K562 (cell line): ENCODE measurements at regions not wholly inside any gene's neighbourhood (a gene's known extent, or its start where the extent isn't known, plus 50 kb on each side); places are given as distances from the start of the nearest gene placed in this dataset.

Experiments used
- ATAC-seq: fragments of 200-7000 bp; cut with Tn5 transposase; 3 replicates; pipeline ENCODE4 v1.9.1; 2020; ENCODE audit warnings: moderate library complexity
- BruUV-seq: library from RNA; stranded (reverse); fragments of 400-500 nt; replicated peaks from 2 replicates; lab custom pipeline; 2021; lab: Mats Ljungman, UMichigan
- CTCF ChIA-PET: fragments of 300-600 bp; formaldehyde crosslinking; extraction: SDS; loops from one replicate; lab custom pipeline; 2021; ENCODE audit warnings: low intra/inter-chr PET ratio; lab: Yijun Ruan, JAX
- POLR2A ChIA-PET: fragments of 300-600, 350-650 bp; sonication (Branson Sonifier 250); formaldehyde crosslinking; extraction: SDS; loops from one replicate; lab custom pipeline; 2021; ENCODE audit warnings: antibody characterized with exemption, inconsistent platforms; lab: Yijun Ruan, JAX
- DNase-seq, 4 experiments: peaks; one replicate each; pipeline versions ENCODE4 v3.0.0 to v3.0.0-alpha.2; 2011 to 2018; ENCODE audit warnings: low spot score in 3 of 4, mixed read lengths in 3 of 4; ENCODE audit errors: extremely low read depth in 1 of 4
- FAIRE-seq: peaks from 2 replicates; lab custom pipeline; 2011; peaks lifted over from hg19 to GRCh38; lab: Jason Lieb, UNC
- H2AFZ ChIP-seq: 2 replicates; pipeline ENCODE4 v1.6.0; 2011; ENCODE audit warnings: low read depth, low read length, control low read depth, inconsistent platforms
- H3K27ac ChIP-seq: fragments of 200-600 bp; 3 replicates; pipeline ENCODE4 v1.8.0; 2011; ENCODE audit warnings: low read depth, mild to moderate bottlenecking, control low read depth, inconsistent platforms, low read length, moderate library complexity, mixed read lengths; ENCODE audit errors: extremely low read depth
- H3K27me3 ChIP-seq, 2 experiments: fragments of 300-600 bp in 1 of 2; 2 replicates in 1 of 2; 3 replicates in 1 of 2; pipeline versions ENCODE4 v1.6.0 to v1.8.0; 2011; ENCODE audit warnings: inconsistent platforms in 2 of 2, low read length in 2 of 2, mild to moderate bottlenecking in 1 of 2, mixed read lengths in 1 of 2, moderate library complexity in 1 of 2; ENCODE audit not compliant: control insufficient read depth in 2 of 2, insufficient read depth in 2 of 2
- H3K36me3 ChIP-seq: fragments of 300-600 bp; 3 replicates; pipeline ENCODE4 v1.8.0; 2011; ENCODE audit warnings: mild to moderate bottlenecking, low read length, inconsistent platforms; ENCODE audit not compliant: control insufficient read depth, insufficient read depth
- H3K4me1 ChIP-seq, 2 experiments: fragments of 200-600 bp in 1 of 2; replicated peaks in 1 of 2; 2 replicates in 1 of 2; 3 replicates in 1 of 2; pipeline versions ENCODE4 v1.5.1 to v1.8.0; 2011; ENCODE audit warnings: inconsistent platforms in 2 of 2, low read length in 2 of 2, mild to moderate bottlenecking in 1 of 2, mixed read lengths in 1 of 2, moderate library complexity in 1 of 2; ENCODE audit not compliant: control insufficient read depth in 2 of 2, insufficient read depth in 2 of 2
- H3K4me2 ChIP-seq: 2 replicates; pipeline ENCODE4 v1.6.1; 2011; ENCODE audit warnings: low read length, control low read depth, inconsistent platforms, mixed read lengths; ENCODE audit not compliant: insufficient read depth
- H3K4me3 ChIP-seq: fragments of 200-600 bp; sonication (generic), shearing (Covaris generic); 2 replicates; pipeline ENCODE4 v1.5.1; 2016; ENCODE audit warnings: control low read depth, inconsistent platforms
- H3K79me2 ChIP-seq: fragments of 200-600 bp; 3 replicates; pipeline ENCODE4 v1.8.0; 2011; ENCODE audit warnings: low read length, inconsistent platforms; ENCODE audit not compliant: control insufficient read depth, insufficient read depth
- H3K9ac ChIP-seq, 2 experiments: 2 replicates each; pipeline versions ENCODE4 v1.6.0 to v1.6.1; 2011; ENCODE audit warnings: low read depth in 2 of 2, low read length in 2 of 2, control low read depth in 1 of 2, inconsistent platforms in 1 of 2, mild to moderate bottlenecking in 1 of 2, mixed read lengths in 1 of 2; ENCODE audit not compliant: insufficient read depth in 1 of 2
- H3K9me1 ChIP-seq: one replicate; pipeline ENCODE4 v1.6.0; 2011; ENCODE audit warnings: inconsistent platforms, mild to moderate bottlenecking, low read length, moderate library complexity; ENCODE audit not compliant: control insufficient read depth, insufficient read depth
- H3K9me3 ChIP-seq: replicated peaks from 2 replicates; pipeline ENCODE4 v1.5.1; 2011; ENCODE audit warnings: low read depth, low read length, inconsistent platforms; ENCODE audit not compliant: control insufficient read depth, insufficient read depth
- H4K20me1 ChIP-seq: replicated peaks from 2 replicates; pipeline ENCODE4 v1.6.1; 2011; ENCODE audit warnings: low read length, inconsistent platforms, mixed read lengths; ENCODE audit not compliant: control insufficient read depth, insufficient read depth
- CBFA2T2 ChIP-seq: fragments of 450-650 bp; conservative IDR thresholded peaks from 2 replicates; pipeline ENCODE4 v1.6.1; 2017; ENCODE audit warnings: mild to moderate bottlenecking
- CBX3 ChIP-seq, 2 experiments: IDR thresholded peaks; 1 replicate in 1 of 2; 2 replicates in 1 of 2; pipeline ENCODE4 v1.6.1; 2012; ENCODE audit warnings: inconsistent platforms in 2 of 2, low read length in 2 of 2, borderline replicate concordance in 1 of 2, control low read depth in 1 of 2
- EWSR1 ChIP-seq: fragments of 450-650 bp; IDR thresholded peaks from 2 replicates; pipeline ENCODE4 v1.6.1; 2018; ENCODE audit warnings: borderline replicate concordance, mild to moderate bottlenecking, low read depth, moderate library complexity; ENCODE audit not compliant: partially characterized antibody
- HIVEP1 ChIP-seq: fragments of 250-450 bp; sonication (Bioruptor Pico); IDR thresholded peaks from 2 replicates; pipeline ENCODE4 v1.4.0; 2020; ENCODE audit warnings: mild to moderate bottlenecking
- MTF1 ChIP-seq: fragments of 250-450 bp; sonication (Bioruptor Pico); IDR thresholded peaks from 2 replicates; pipeline ENCODE4 v1.9.0; 2021; ENCODE audit warnings: moderate library complexity, mild to moderate bottlenecking, inconsistent platforms, borderline replicate concordance
- PTBP1 ChIP-seq: fragments of 200-400 bp; formaldehyde crosslinking; IDR thresholded peaks from 2 replicates; pipeline ENCODE4 v1.6.1; 2017; ENCODE audit warnings: low read depth, low read length
- TEAD1 ChIP-seq, 2 experiments: fragments of 450-650 bp in 1 of 2; sonication (generic) in 1 of 2; formaldehyde crosslinking; IDR thresholded peaks; 2 replicates each; pipeline versions ENCODE4 v1.4.0 to v1.8.0; 2020 to 2022; ENCODE audit warnings: mild to moderate bottlenecking in 2 of 2, missing genetic modification reagents in 1 of 2
- ZNF507 ChIP-seq: conservative IDR thresholded peaks from 2 replicates; pipeline ENCODE4 v1.6.1; 2017; ENCODE audit warnings: missing genetic modification characterization, missing compliant biosample characterization
- WGBS: fragments of 100-300 bp; shearing (Covaris generic); methylation state at CpG from one replicate; pipeline ENCODE4 v1.1.6; 2016; ENCODE audit warnings: low coverage, mixed read lengths; ENCODE audit not compliant: insufficient coverage; ENCODE audit errors: missing lambda C conversion rate; 5-methylcytosine and 5-hydroxymethylcytosine counted together
- in situ Hi-C: fragments of 300-500 bp; cut with MboI; formaldehyde crosslinking; loops from 4 replicates; pipeline ENCODE4 v1.15.0; 2018; ENCODE audit warnings: inconsistent platforms, mixed read lengths
- intact Hi-C: fragments of 100-400 bp; cut with micrococcal nuclease; formaldehyde crosslinking; loops from 2 replicates; pipeline ENCODE4 v1.14.2; 2022
- TF ChIP-seq, protein P1 (sequence below), 2 experiments: fragments of 450-650 bp in 1 of 2; sonication (generic) in 1 of 2; formaldehyde crosslinking in 1 of 2; IDR thresholded peaks in 1 of 2; conservative IDR thresholded peaks in 1 of 2; 2 replicates each; pipeline versions ENCODE4 v1.6.1 to v1.8.1; 2016 to 2023; ENCODE audit warnings: mild to moderate bottlenecking in 2 of 2, moderate library complexity in 2 of 2, inconsistent platforms in 1 of 2, missing genetic modification reagents in 1 of 2
- TF ChIP-seq, protein P2 (sequence below), 2 experiments: fragments of 450-650 bp in 1 of 2; sonication (generic) in 1 of 2; formaldehyde crosslinking; conservative IDR thresholded peaks; 2 replicates each; pipeline versions ENCODE4 v1.4.0 to v1.8.1; 2020 to 2022; ENCODE audit warnings: mild to moderate bottlenecking in 1 of 2, missing genetic modification reagents in 1 of 2
- TF ChIP-seq, protein P3 (sequence below), 2 experiments: fragments of 450-650 bp in 1 of 2; IDR thresholded peaks; 2 replicates each; pipeline ENCODE4 v1.6.1; 2011 to 2017; ENCODE audit warnings: low read depth in 2 of 2, antibody characterized with exemption in 1 of 2, borderline replicate concordance in 1 of 2, low read length in 1 of 2, mild to moderate bottlenecking in 1 of 2, mixed read lengths in 1 of 2; ENCODE audit not compliant: control insufficient read depth in 1 of 2

DNA sequence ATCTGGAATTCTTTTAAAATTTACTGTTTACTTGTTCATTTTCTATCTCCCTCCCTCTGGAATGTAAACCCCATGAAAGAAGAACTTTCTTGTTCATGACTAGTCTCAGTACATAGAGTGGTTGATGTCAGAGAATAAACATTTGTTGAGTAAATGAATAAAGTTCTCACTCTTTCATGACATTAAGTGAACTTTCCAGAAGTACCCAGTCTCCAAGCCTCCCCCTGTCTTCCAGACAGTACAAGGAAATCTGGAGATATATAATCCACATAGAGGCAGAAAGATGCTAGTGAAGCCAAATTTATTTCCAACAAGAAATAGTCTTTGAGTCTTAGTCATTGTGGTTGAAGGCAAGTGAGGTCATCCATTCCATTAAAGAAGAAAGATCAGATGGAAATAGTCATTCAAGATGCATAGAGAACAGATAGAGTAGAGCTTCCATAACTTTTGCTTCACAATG lies 71.5 kb upstream of the GALNT15 start:
- TF ChIP-seq MTF1 (CRISPR knock-in tag) (no peak), CBFA2T2 (no peak)
- TF ChIP-seq, protein P1, sequence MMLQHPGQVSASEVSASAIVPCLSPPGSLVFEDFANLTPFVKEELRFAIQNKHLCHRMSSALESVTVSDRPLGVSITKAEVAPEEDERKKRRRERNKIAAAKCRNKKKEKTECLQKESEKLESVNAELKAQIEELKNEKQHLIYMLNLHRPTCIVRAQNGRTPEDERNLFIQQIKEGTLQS (IDR thresholded peaks at IDR 0.05) = peak; percentile 34; the same call in 1 of the 2 replicates
- TF ChIP-seq, protein P1 (CRISPR knock-in tag; conservative IDR thresholded peaks at IDR 0.05) = no peak
- intact Hi-C loops (no loop called here), in situ Hi-C loops (no loop called here)
- Histone ChIP-seq H3K79me2 (no peaks in the 10 kb centered on the region), H3K4me1 (no peaks in the 10 kb centered on the region), H3K36me3 (no peaks in the 10 kb centered on the region), H3K27me3 (no peaks in the 10 kb centered on the region; a peak in 1 of 5 replicates), H3K9me3 (no peaks in the 10 kb centered on the region), H3K9ac (no peak overlapping the region), H4K20me1 (no peaks in the 10 kb centered on the region), H3K27ac (no peak overlapping the region), H3K4me2 (no peak overlapping the region), H3K4me3 (no peak overlapping the region), H3K9me1 (no peaks in the 10 kb centered on the region), H2AFZ (no peak overlapping the region)
- FAIRE-seq = no peak
- ChIA-PET POLR2A (no interaction called here), CTCF (no interaction called here)
- no TSS peak for BruUV-seq
- ATAC-seq = no peak
- no peak for DNase-seq

DNA sequence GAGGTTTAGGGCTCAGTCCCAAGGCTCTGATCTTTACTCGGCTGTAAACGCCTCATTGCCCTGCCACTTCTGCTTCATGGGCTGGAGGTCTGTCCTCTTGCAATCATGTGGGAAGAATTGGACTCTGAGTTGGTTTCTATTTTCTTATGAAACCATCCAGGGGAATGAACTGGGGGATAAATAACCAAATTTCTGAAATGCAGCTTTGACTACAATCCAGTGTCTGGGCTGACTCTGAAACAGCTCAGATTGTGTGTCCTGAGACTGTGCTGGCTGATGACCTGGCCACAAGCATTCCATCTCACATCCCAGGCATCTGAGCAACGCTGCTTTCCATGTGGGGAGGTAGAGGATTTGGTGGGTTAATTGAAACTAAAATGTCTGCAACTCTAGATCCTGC lies 71.0 kb upstream of the GALNT15 start:
- POLR2A ChIA-PET = no interaction called here
- FAIRE-seq = no peak
- H3K9me3 ChIP-seq = no peaks in the 10 kb centered on the region
- TF ChIP-seq EWSR1 (no peak), TEAD1 (CRISPR knock-in tag; IDR thresholded peaks at IDR 0.05) (no peak), CBX3 (IDR thresholded peaks at IDR 0.05; ENCODE audit: borderline replicate concordance in 1 of 2, low read length in 2 of 2) (no peak), ZNF507 (no peak), PTBP1 (no peak), HIVEP1 (CRISPR knock-in tag) (no peak)
- TF ChIP-seq, protein P2, sequence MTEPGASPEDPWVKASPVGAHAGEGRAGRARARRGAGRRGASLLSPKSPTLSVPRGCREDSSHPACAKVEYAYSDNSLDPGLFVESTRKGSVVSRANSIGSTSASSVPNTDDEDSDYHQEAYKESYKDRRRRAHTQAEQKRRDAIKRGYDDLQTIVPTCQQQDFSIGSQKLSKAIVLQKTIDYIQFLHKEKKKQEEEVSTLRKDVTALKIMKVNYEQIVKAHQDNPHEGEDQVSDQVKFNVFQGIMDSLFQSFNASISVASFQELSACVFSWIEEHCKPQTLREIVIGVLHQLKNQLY (CRISPR knock-in tag; conservative IDR thresholded peaks at IDR 0.05) = no peak
- TF ChIP-seq, protein P3, sequence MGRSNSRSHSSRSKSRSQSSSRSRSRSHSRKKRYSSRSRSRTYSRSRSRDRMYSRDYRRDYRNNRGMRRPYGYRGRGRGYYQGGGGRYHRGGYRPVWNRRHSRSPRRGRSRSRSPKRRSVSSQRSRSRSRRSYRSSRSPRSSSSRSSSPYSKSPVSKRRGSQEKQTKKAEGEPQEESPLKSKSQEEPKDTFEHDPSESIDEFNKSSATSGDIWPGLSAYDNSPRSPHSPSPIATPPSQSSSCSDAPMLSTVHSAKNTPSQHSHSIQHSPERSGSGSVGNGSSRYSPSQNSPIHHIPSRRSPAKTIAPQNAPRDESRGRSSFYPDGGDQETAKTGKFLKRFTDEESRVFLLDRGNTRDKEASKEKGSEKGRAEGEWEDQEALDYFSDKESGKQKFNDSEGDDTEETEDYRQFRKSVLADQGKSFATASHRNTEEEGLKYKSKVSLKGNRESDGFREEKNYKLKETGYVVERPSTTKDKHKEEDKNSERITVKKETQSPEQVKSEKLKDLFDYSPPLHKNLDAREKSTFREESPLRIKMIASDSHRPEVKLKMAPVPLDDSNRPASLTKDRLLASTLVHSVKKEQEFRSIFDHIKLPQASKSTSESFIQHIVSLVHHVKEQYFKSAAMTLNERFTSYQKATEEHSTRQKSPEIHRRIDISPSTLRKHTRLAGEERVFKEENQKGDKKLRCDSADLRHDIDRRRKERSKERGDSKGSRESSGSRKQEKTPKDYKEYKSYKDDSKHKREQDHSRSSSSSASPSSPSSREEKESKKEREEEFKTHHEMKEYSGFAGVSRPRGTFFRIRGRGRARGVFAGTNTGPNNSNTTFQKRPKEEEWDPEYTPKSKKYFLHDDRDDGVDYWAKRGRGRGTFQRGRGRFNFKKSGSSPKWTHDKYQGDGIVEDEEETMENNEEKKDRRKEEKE (IDR thresholded peaks at IDR 0.05; ENCODE audit: borderline replicate concordance in 1 of 2, control insufficient read depth in 1 of 2, low read depth in 2 of 2, low read length in 1 of 2) = no peak

More for the DNA sequence above, 71.0 kb upstream of the GALNT15 start:
- DNase-seq = no peak
- H3K36me3 ChIP-seq = no peaks in the 10 kb centered on the region
- H3K4me1 ChIP-seq = no peaks in the 10 kb centered on the region
- H3K27ac ChIP-seq = no peak overlapping the region
- no peaks in the 10 kb centered on the region for H3K9me1 ChIP-seq
- intact Hi-C loops (no loop called here), in situ Hi-C loops (no loop called here)
- H2AFZ ChIP-seq = no peak overlapping the region
- H3K4me2 ChIP-seq = no peak overlapping the region
- H3K4me3 ChIP-seq = no peak overlapping the region
- H3K9ac ChIP-seq = no peak overlapping the region
- 0% methylated on average over 3 of the region's 3 CpGs for WGBS
- H3K27me3 ChIP-seq = no peaks in the 10 kb centered on the region; a peak in 1 of 5 replicates
- no peaks in the 10 kb centered on the region for H3K79me2 ChIP-seq
- CTCF ChIA-PET = no interaction called here
- H4K20me1 ChIP-seq = no peaks in the 10 kb centered on the region
- no TSS peak for BruUV-seq
- ATAC-seq = no peak
